ENCODE measurements at regions not wholly inside any gene's neighbourhood (a gene's known extent, or its start where the extent isn't known, plus 50 kb on each side); places are given as distances from the start of the nearest gene placed in this dataset.
A peak's percentile ranks its signal among the peaks of the same experiment; 100 is the strongest.

DNA sequence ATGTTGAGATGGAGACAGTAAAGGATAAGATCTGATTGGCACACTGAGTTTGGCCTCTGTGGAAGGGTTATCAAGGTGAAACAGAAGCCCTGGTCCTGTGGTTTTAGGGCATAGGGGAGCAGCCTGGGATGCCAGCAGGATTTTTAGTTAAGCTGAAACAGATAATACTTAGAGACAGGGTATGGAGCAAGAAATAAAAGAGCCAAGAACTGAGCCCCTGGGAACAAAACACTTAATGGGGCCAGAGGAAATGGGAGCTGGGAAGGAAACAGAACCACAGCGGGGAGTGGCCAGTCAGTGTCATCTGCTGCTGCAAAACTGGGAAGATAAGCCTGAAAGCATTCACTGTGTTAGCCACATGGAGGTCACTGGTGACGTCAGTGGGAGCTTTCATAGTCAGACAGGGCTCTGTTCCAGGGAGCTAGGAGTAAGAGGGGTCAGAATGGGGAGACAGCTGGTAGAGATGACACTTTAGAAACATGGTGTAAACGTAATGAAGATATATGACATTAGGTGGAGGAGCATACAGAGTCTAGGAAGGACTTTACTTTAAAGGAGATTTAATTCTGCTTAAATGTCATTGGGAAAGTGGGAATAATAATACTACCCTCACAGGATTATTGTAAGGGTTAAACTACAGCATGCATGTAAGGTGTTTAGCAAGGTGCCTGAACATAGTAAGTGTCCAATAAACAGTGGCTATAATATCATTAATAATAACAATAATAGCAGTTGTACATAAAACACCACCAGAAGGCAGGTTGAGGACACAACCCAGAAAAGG is 172.7 kb upstream of the CTNNB1 start (continued):
- TF ChIP-seq ZNF253 (CRISPR knock-in tag; conservative IDR thresholded peaks at IDR 0.05) (no peak), ZNF76 (CRISPR knock-in tag; IDR thresholded peaks at IDR 0.05; ENCODE audit: borderline replicate concordance) (no peak), NFATC3 (IDR thresholded peaks at IDR 0.05) (no peak), ATF1 (CRISPR knock-in tag; IDR thresholded peaks at IDR 0.05) (no peak), ATF1 (tag; IDR thresholded peaks at IDR 0.05) (peak; percentile 97), TBP (optimal IDR thresholded peaks at IDR 0.05; ENCODE audit: low read depth, low read length) (no peak), L3MBTL2 (IDR thresholded peaks at IDR 0.05) (no peak), BRF1 (IDR thresholded peaks at IDR 0.05; ENCODE audit: borderline replicate concordance, extremely low read depth, insufficient read length) (no peak), GATAD2A (IDR thresholded peaks at IDR 0.05) (no peak), TGIF2 (CRISPR knock-in tag; IDR thresholded peaks at IDR 0.05) (no peak), ZNF311 (CRISPR knock-in tag; IDR thresholded peaks at IDR 0.05) (no peak), MLX (CRISPR knock-in tag; conservative IDR thresholded peaks at IDR 0.05) (no peak), MTA1 (IDR thresholded peaks at IDR 0.05; ENCODE audit: borderline replicate concordance) (no peak), RFX7 (CRISPR knock-in tag; IDR thresholded peaks at IDR 0.05) (no peak), SMAD3 (CRISPR knock-in tag; conservative IDR thresholded peaks at IDR 0.05) (no peak), ILK (tag; IDR thresholded peaks at IDR 0.05; ENCODE audit: borderline replicate concordance, low read depth) (no peak), HEY1 (CRISPR knock-in tag; IDR thresholded peaks at IDR 0.05; ENCODE audit: borderline replicate concordance) (0 out of 2 replicates have a peak, but pooled peaks have one; percentile 58), ZNF408 (CRISPR knock-in tag; IDR thresholded peaks at IDR 0.05; ENCODE audit: low read depth) (no peak), XRCC5 (IDR thresholded peaks at IDR 0.05; ENCODE audit: low read depth, low read length) (no peak), VEZF1 (CRISPR knock-in tag; IDR thresholded peaks at IDR 0.05) (peak; percentile 54), ZC3H8 (IDR thresholded peaks at IDR 0.05) (no peak)
- TF ChIP-seq, protein P1, sequence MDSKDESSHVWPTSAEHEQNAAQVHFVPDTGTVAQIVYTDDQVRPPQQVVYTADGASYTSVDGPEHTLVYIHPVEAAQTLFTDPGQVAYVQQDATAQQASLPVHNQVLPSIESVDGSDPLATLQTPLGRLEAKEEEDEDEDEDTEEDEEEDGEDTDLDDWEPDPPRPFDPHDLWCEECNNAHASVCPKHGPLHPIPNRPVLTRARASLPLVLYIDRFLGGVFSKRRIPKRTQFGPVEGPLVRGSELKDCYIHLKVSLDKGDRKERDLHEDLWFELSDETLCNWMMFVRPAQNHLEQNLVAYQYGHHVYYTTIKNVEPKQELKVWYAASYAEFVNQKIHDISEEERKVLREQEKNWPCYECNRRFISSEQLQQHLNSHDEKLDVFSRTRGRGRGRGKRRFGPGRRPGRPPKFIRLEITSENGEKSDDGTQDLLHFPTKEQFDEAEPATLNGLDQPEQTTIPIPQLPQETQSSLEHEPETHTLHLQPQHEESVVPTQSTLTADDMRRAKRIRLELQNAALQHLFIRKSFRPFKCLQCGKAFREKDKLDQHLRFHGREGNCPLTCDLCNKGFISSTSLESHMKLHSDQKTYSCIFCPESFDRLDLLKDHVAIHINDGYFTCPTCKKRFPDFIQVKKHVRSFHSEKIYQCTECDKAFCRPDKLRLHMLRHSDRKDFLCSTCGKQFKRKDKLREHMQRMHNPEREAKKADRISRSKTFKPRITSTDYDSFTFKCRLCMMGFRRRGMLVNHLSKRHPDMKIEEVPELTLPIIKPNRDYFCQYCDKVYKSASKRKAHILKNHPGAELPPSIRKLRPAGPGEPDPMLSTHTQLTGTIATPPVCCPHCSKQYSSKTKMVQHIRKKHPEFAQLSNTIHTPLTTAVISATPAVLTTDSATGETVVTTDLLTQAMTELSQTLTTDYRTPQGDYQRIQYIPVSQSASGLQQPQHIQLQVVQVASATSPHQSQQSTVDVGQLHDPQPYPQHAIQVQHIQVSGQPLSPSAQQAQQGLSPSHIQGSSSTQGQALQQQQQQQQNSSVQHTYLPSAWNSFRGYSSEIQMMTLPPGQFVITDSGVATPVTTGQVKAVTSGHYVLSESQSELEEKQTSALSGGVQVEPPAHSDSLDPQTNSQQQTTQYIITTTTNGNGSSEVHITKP (IDR thresholded peaks at IDR 0.05; ENCODE audit: partially characterized antibody), result peak; percentile 36
- TF ChIP-seq, protein P2, sequence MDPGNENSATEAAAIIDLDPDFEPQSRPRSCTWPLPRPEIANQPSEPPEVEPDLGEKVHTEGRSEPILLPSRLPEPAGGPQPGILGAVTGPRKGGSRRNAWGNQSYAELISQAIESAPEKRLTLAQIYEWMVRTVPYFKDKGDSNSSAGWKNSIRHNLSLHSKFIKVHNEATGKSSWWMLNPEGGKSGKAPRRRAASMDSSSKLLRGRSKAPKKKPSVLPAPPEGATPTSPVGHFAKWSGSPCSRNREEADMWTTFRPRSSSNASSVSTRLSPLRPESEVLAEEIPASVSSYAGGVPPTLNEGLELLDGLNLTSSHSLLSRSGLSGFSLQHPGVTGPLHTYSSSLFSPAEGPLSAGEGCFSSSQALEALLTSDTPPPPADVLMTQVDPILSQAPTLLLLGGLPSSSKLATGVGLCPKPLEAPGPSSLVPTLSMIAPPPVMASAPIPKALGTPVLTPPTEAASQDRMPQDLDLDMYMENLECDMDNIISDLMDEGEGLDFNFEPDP (CRISPR knock-in tag; IDR thresholded peaks at IDR 0.05), result no peak
